ENCODE measurements at regions not wholly inside any gene's neighbourhood (a gene's known extent, or its start where the extent isn't known, plus 50 kb on each side); places are given as distances from the start of the nearest gene placed in this dataset.
"Not testable (repeated sequence)": the region's sequence is repeated elsewhere in the genome, so short reads cannot be mapped to it uniquely, and the experiment has no call there.

GRCh38 chr15:31197497-31198414, 96.2 kb upstream of the TRPM1 start:
- peaks cover 10% of the 10 kb centered on the region for H3K27me3 Mint-ChIP-seq (ENCODE audit: insufficient read depth)
- no peak for DNase-seq (ENCODE audit: low spot score)
- H3K4me3 Mint-ChIP-seq: no peak overlapping the region
- H3K4me1 Mint-ChIP-seq (ENCODE audit: low read depth): peaks cover 37% of the 10 kb centered on the region
- no peaks in the 10 kb centered on the region for H3K36me3 Mint-ChIP-seq (ENCODE audit: low read depth)
- H3K27ac Mint-ChIP-seq: no peak overlapping the region
- H3K9me3 Mint-ChIP-seq: no peaks in the 10 kb centered on the region
- intact Hi-C loops (cut with micrococcal nuclease): no loop called here

DNA sequence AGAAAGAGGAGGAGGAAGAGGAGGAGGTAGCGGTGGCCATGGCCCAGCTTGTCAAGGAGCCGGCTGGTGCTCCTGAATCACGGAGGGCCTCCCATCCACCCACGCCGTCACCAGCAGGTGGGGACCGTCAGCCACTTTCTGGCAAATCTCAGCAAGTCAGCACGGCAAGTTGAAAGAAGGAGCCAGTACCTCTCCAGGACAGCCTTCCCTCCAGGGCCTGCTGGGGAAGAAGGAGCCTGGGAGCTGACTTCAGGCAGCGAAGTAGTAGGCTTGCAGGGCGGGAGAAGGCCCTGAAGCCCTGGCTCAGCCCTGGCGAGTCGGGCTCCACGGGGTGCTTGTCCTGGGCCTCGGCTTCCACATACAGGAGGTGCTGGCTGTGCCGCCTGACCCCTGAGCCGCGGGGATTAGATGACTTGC, 99.2 kb upstream of the TRPM1 start:
- intact Hi-C loops (cut with micrococcal nuclease): loop anchor here (5.0 kb wide), 1 partner anchor 287 kb away; no protein-coding TSS in a partner anchor
- H3K27ac Mint-ChIP-seq: no peak overlapping the region
- peak; percentile 57 for DNase-seq (ENCODE audit: low spot score)
- H3K9me3 Mint-ChIP-seq: no peaks in the 10 kb centered on the region
- no peaks in the 10 kb centered on the region for H3K36me3 Mint-ChIP-seq (ENCODE audit: low read depth)
- H3K27me3 Mint-ChIP-seq (ENCODE audit: insufficient read depth): peaks cover 14% of the 10 kb centered on the region
- H3K4me3 Mint-ChIP-seq: no peak overlapping the region
- peaks cover 50% of the 10 kb centered on the region for H3K4me1 Mint-ChIP-seq (ENCODE audit: low read depth)

DNA sequence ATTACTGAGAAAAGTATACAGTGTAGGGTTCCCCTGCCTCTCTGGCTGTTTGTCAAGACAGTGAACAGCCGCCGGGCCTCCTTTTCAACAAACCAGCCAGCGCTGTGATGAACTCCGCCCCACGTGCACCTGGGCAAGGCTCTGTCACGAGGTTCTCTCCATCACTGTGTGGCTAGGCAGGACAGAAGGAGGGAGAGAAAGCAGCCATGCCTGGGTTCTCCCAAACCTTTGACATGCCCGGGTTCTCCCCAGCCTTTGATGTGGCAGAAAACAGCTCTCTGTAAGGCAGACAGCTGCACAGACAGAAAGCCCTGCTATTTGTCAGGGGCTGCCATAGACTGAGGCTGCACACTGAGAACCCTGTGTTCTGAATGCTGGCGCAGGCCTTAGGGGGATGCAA, 101.4 kb upstream of the TRPM1 start:
- H3K27ac Mint-ChIP-seq: no peak overlapping the region
- intact Hi-C loops (cut with micrococcal nuclease): loop anchor here (2.0 to 5.0 kb wide), 2 partner anchors 14 to 284 kb away; no protein-coding TSS in a partner anchor
- peaks cover 8% of the 10 kb centered on the region for H3K27me3 Mint-ChIP-seq (ENCODE audit: insufficient read depth)
- H3K4me1 Mint-ChIP-seq (ENCODE audit: low read depth): peaks cover 67% of the 10 kb centered on the region
- no peak overlapping the region for H3K4me3 Mint-ChIP-seq
- H3K36me3 Mint-ChIP-seq (ENCODE audit: low read depth): no peaks in the 10 kb centered on the region
- no peak for DNase-seq (ENCODE audit: low spot score)
- no peaks in the 10 kb centered on the region for H3K9me3 Mint-ChIP-seq

DNA sequence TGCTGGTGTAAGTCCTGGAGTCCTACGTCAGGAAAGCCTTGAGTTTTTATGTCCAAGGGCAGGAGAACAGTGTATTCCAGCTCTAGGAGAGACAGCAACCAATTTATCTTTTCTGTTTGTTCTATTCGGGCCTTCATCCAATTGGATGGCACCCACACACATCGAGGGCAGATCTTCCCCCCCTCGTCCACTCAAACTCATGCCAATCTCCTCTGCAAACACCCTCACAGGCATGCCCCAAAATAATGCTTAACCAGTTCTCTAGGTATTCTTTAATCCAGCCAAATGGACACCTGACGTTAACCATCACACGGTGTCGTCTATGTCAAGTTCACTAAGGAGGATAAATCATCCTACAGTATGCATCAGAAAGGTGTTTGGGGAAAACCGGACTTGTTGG, 102.5 kb upstream of the TRPM1 start:
- H3K9me3 Mint-ChIP-seq: no peaks in the 10 kb centered on the region
- intact Hi-C loops (cut with micrococcal nuclease): loop anchor here (2.0 to 5.0 kb wide), 2 partner anchors 13 to 283 kb away; no protein-coding TSS in a partner anchor
- H3K27ac Mint-ChIP-seq: no peak overlapping the region
- no peak overlapping the region for H3K4me3 Mint-ChIP-seq
- no peaks in the 10 kb centered on the region for H3K36me3 Mint-ChIP-seq (ENCODE audit: low read depth)
- DNase-seq (ENCODE audit: low spot score): no peak
- H3K4me1 Mint-ChIP-seq (ENCODE audit: low read depth): peaks cover 61% of the 10 kb centered on the region
- H3K27me3 Mint-ChIP-seq (ENCODE audit: insufficient read depth): peaks cover 4% of the 10 kb centered on the region

GRCh38 chr15:31206386-31207181, 105.1 kb upstream of the TRPM1 start:
- H3K4me1 Mint-ChIP-seq (ENCODE audit: low read depth): peaks cover 61% of the 10 kb centered on the region
- peaks cover 6% of the 10 kb centered on the region for H3K36me3 Mint-ChIP-seq (ENCODE audit: low read depth)
- intact Hi-C loops (cut with micrococcal nuclease): no loop called here
- H3K9me3 Mint-ChIP-seq: peaks cover 15% of the 10 kb centered on the region
- DNase-seq (ENCODE audit: low spot score): no peak
- H3K27me3 Mint-ChIP-seq (ENCODE audit: insufficient read depth): peaks cover 4% of the 10 kb centered on the region
- no peak overlapping the region for H3K27ac Mint-ChIP-seq
- H3K4me3 Mint-ChIP-seq: no peak overlapping the region

DNA sequence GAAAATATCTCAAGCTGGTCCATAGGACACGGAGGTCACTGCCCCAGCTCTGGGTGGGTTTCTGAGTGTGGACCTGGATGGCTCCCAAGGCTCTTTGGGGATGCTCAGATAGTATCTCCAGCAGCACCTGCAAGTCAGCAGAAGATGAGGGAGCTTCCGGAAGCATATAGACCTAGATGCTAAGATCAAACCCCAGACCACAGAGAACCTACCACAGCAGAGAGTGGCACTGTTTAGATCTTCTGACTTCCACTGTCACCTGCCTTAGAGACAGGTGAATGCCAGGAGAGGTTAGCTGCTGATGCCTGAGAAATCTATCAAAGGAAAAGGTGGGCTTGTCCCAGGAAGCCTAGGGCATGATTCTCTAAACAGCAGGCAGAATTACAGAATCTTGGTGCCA, 105.7 kb upstream of the TRPM1 start:
- Mint-ChIP-seq H3K27ac (no peak overlapping the region), H3K36me3 (ENCODE audit: low read depth) (peaks cover 6% of the 10 kb centered on the region), H3K4me1 (ENCODE audit: low read depth) (peaks cover 61% of the 10 kb centered on the region), H3K9me3 (peaks cover 19% of the 10 kb centered on the region), H3K4me3 (no peak overlapping the region), H3K27me3 (ENCODE audit: insufficient read depth) (peaks cover 4% of the 10 kb centered on the region)
- no peak for DNase-seq (ENCODE audit: low spot score)
- intact Hi-C loops (cut with micrococcal nuclease): no loop called here

- H3K4me1 Mint-ChIP-seq (ENCODE audit: low read depth): peaks cover 60% of the 10 kb centered on the region
- H3K27ac Mint-ChIP-seq; H3K4me3 Mint-ChIP-seq; intact Hi-C loops (cut with micrococcal nuclease); H3K36me3 Mint-ChIP-seq (ENCODE audit: low read depth); DNase-seq (ENCODE audit: low spot score); H3K27me3 Mint-ChIP-seq (ENCODE audit: insufficient read depth): not testable (repeated sequence)
- H3K9me3 Mint-ChIP-seq: peaks cover 19% of the 10 kb centered on the region
Measured at GRCh38 chr15:31207861-31208260, 106.3 kb upstream of the TRPM1 start.

DNA sequence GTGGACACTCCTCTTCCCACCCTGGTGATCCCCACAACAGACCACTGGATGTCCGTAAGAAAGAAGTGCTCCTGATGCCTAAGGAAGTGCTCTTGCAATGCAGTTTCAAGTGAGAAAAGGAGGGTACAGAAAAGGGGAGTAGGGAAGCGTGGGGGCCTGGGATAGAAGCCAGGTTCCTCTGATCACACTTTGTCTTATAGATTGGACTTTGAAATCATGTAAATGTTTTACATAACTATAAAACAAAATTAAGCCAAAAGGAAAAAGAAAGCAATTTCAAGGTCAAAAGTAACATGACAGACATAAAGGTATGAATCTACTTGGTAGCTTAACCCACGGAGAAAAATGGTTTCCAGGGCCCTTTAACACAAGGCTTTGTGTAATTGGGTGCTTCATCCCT, 107.3 kb upstream of the TRPM1 start:
- Mint-ChIP-seq H3K4me1 (ENCODE audit: low read depth) (peaks cover 56% of the 10 kb centered on the region), H3K4me3 (no peak overlapping the region), H3K36me3 (ENCODE audit: low read depth) (peaks cover 6% of the 10 kb centered on the region), H3K27me3 (ENCODE audit: insufficient read depth) (no peaks in the 10 kb centered on the region), H3K27ac (no peak overlapping the region), H3K9me3 (peaks cover 19% of the 10 kb centered on the region)
- intact Hi-C loops (cut with micrococcal nuclease): no loop called here
- DNase-seq (ENCODE audit: low spot score): no peak

DNA sequence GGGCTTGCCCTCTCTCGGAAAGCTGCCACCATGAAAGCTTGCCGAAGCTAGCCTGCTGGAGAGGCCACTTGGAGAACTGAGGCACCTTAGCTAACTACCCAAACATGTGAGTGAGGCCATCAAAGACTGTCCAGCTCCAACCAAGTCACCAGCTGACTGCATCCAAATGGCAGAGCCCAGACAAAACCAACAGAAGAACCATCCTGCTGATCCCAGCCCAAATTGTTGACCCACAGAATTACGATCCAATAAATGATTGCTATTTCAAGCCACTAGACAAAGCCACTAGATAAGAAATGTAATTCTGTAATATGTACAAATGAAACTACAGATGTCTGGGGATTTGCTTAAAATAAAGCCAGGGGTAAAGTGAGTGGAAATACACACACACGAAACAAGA, 109.8 kb upstream of the TRPM1 start:
- Mint-ChIP-seq H3K4me1 (ENCODE audit: low read depth) (peaks cover 60% of the 10 kb centered on the region), H3K9me3 (peaks cover 19% of the 10 kb centered on the region), H3K27ac (no peak overlapping the region), H3K4me3 (no peak overlapping the region), H3K36me3 (ENCODE audit: low read depth) (peaks cover 6% of the 10 kb centered on the region), H3K27me3 (ENCODE audit: insufficient read depth) (no peaks in the 10 kb centered on the region)
- no peak for DNase-seq (ENCODE audit: low spot score)
- intact Hi-C loops (cut with micrococcal nuclease): no loop called here

- no peak overlapping the region for H3K27ac Mint-ChIP-seq
- no peaks in the 10 kb centered on the region for H3K27me3 Mint-ChIP-seq (ENCODE audit: insufficient read depth)
- intact Hi-C loops (cut with micrococcal nuclease): no loop called here
- H3K36me3 Mint-ChIP-seq (ENCODE audit: low read depth): peaks cover 6% of the 10 kb centered on the region
- H3K9me3 Mint-ChIP-seq: peaks cover 19% of the 10 kb centered on the region
- DNase-seq (ENCODE audit: low spot score): no peak
- H3K4me1 Mint-ChIP-seq (ENCODE audit: low read depth): peaks cover 59% of the 10 kb centered on the region
- H3K4me3 Mint-ChIP-seq: no peak overlapping the region
Measured at GRCh38 chr15:31212326-31213080, 111.0 kb upstream of the TRPM1 start.

DNA sequence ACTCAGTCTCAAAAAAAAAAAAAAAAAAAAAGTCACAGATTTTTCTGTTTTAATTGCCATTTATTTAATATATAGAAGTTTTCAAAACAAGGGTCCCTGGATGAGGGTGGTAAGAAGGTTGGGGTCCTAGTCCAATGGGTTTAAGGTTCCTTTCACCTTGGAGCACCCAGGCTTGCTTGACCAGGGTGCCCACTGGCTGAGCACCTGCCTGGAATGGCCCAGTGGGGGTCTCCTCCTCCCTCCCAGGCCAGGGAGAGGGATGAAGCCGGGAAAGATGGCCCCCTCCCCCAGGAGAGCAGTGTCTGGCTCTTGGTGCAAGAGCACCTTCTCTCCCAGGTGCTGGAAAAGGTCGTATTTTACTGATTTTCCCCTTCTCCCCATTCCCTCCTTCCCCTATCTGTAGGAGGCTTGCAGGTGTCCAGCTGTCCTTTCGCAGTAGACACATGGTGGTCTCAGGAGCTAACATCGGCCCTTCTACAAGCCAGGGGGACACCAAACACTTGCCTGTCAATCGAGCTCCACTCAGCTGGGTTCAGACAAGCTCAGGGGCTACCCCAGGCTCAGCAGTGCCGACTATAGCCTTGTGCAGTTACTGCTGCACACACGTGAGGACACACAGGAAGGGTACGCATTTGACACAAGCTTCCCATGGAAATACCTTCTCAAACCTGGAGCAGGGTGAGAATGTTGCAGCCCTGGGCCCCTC, 112.3 kb upstream of the KLF13 start:
- Mint-ChIP-seq H3K9me3 (peaks cover 19% of the 10 kb centered on the region), H3K27me3 (ENCODE audit: insufficient read depth) (no peaks in the 10 kb centered on the region), H3K4me1 (ENCODE audit: low read depth) (peaks cover 53% of the 10 kb centered on the region), H3K4me3 (peak overlapping the region; percentile 79), H3K36me3 (ENCODE audit: low read depth) (peaks cover 6% of the 10 kb centered on the region), H3K27ac (peak overlapping the region; percentile 73)
- intact Hi-C loops (cut with micrococcal nuclease): no loop called here
- no peak for DNase-seq (ENCODE audit: low spot score)

GRCh38 chr15:31214864-31215489, 111.7 kb upstream of the KLF13 start:
- peak overlapping the region; percentile 79 for H3K4me3 Mint-ChIP-seq
- H3K9me3 Mint-ChIP-seq: peaks cover 19% of the 10 kb centered on the region
- H3K4me1 Mint-ChIP-seq (ENCODE audit: low read depth): peaks cover 48% of the 10 kb centered on the region
- no peak for DNase-seq (ENCODE audit: low spot score)
- H3K27ac Mint-ChIP-seq: peak overlapping the region; percentile 73
- H3K27me3 Mint-ChIP-seq (ENCODE audit: insufficient read depth): no peaks in the 10 kb centered on the region
- peaks cover 6% of the 10 kb centered on the region for H3K36me3 Mint-ChIP-seq (ENCODE audit: low read depth)
- intact Hi-C loops (cut with micrococcal nuclease): loop anchor here (1.0 kb wide), 4 partner anchors 111 to 273 kb away; partner anchors contain the start of gene KLF13
